GM23248 (cell line): ENCODE measurements at regions not wholly inside any gene's neighbourhood (a gene's known extent, or its start where the extent isn't known, plus 50 kb on each side); places are given as distances from the start of the nearest gene placed in this dataset.

Experiments used
- EZH2 ChIP-seq: fragments of 200-600 bp; sonication (generic); IDR thresholded peaks from 2 replicates; pipeline ENCODE4 v1.6.1; 2018; ENCODE audit warnings: antibody characterized with exemption, mild to moderate bottlenecking; ENCODE audit not compliant: insufficient read depth, poor library complexity, severe bottlenecking
- EZH2phosphoT487 ChIP-seq: fragments of 200-600 bp; sonication (generic); IDR thresholded peaks from 2 replicates; pipeline ENCODE4 v1.6.1; 2018; ENCODE audit warnings: antibody characterized with exemption, moderate library complexity, mild to moderate bottlenecking, low read depth; ENCODE audit not compliant: insufficient read depth

- TF ChIP-seq EZH2phosphoT487 = no peak
- TF ChIP-seq EZH2 = no peak
Observed at GRCh38 chr16:49020436-49020835, 261.2 kb downstream of the CBLN1 start.
